ENCODE measurements at regions not wholly inside any gene's neighbourhood (a gene's known extent, or its start where the extent isn't known, plus 50 kb on each side); places are given as distances from the start of the nearest gene placed in this dataset.

GRCh38 chr6:135129136-135129856, 51.8 kb upstream of the MYB start:
- WGBS: 62% methylated on average over 8 of the region's 8 CpGs
- H3K4me1 ChIP-seq (ENCODE audit: control insufficient read depth in 2 of 2, insufficient read depth in 2 of 2, low read length in 2 of 2): peaks cover 28 to 43% of the 10 kb centered on the region in 2 donors
- peaks cover 0 to 2% of the 10 kb centered on the region in 2 donors for H3K36me3 ChIP-seq (ENCODE audit: control insufficient read depth in 2 of 2, insufficient read depth in 2 of 2, low read length in 1 of 2)
- H3K27me3 ChIP-seq (ENCODE audit: control insufficient read depth in 2 of 2, insufficient read depth in 1 of 2, low read length in 1 of 2): no peaks in the 10 kb centered on the region
- peak overlapping the region; percentile 85 to 96 for H3K27ac ChIP-seq (ENCODE audit: low read depth in 1 of 2, low read length in 1 of 2)
- no peak overlapping the region for H3K4me3 ChIP-seq (ENCODE audit: low read length in 2 of 2)
- DNase-seq (ENCODE audit: low read depth in 6 of 9, low spot score in 9 of 9): peak in 4 of 9 donors; percentile 48 to 80 (median 54)
- H3K9me3 ChIP-seq (ENCODE audit: control insufficient read depth in 2 of 2, insufficient read depth in 1 of 2, low read length in 1 of 2): no peaks in the 10 kb centered on the region

GRCh38 chr6:135128268-135128914, 52.7 kb upstream of the MYB start:
- H3K36me3 ChIP-seq (ENCODE audit: control insufficient read depth in 2 of 2, insufficient read depth in 2 of 2, low read length in 1 of 2): peaks cover 0 to 2% of the 10 kb centered on the region in 2 donors
- peak in 1 of 9 donors; percentile 74 for DNase-seq (ENCODE audit: low read depth in 6 of 9, low spot score in 9 of 9)
- peak overlapping the region; percentile 85 to 96 for H3K27ac ChIP-seq (ENCODE audit: low read depth in 1 of 2, low read length in 1 of 2)
- peaks cover 28 to 43% of the 10 kb centered on the region in 2 donors for H3K4me1 ChIP-seq (ENCODE audit: control insufficient read depth in 2 of 2, insufficient read depth in 2 of 2, low read length in 2 of 2)
- H3K9me3 ChIP-seq (ENCODE audit: control insufficient read depth in 2 of 2, insufficient read depth in 1 of 2, low read length in 1 of 2): no peaks in the 10 kb centered on the region
- H3K4me3 ChIP-seq (ENCODE audit: low read length in 2 of 2): no peak overlapping the region
- WGBS: 45% methylated on average over 4 of the region's 4 CpGs
- H3K27me3 ChIP-seq (ENCODE audit: control insufficient read depth in 2 of 2, insufficient read depth in 1 of 2, low read length in 1 of 2): no peaks in the 10 kb centered on the region

DNA sequence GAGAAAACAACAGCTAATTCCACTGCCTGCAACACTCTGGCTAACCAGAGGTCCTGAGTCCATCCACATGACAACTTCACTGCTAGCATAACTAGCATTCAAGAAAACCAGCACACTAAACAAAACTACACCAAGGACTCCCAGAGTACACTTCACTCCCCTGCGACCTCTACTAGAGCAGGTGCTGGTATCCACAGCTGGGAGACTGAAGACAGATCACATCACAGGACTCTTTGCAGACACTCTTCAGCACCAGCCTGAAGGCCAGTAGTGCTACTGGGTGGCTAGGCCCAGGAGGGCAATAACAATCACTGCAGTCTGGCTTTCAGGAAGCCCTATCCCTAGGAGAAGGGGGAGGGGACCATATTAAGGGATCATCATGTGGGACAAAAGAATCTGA, 54.4 kb upstream of the MYB start:
- no peaks in the 10 kb centered on the region for H3K27me3 ChIP-seq (ENCODE audit: control insufficient read depth in 2 of 2, insufficient read depth in 1 of 2, low read length in 1 of 2)
- peak in 5 of 9 donors; percentile 48 to 84 (median 67) for DNase-seq (ENCODE audit: low read depth in 6 of 9, low spot score in 9 of 9)
- H3K9me3 ChIP-seq (ENCODE audit: control insufficient read depth in 2 of 2, insufficient read depth in 1 of 2, low read length in 1 of 2): no peaks in the 10 kb centered on the region
- peaks cover 28 to 41% of the 10 kb centered on the region in 2 donors for H3K4me1 ChIP-seq (ENCODE audit: control insufficient read depth in 2 of 2, insufficient read depth in 2 of 2, low read length in 2 of 2)
- peaks cover 0 to 2% of the 10 kb centered on the region in 2 donors for H3K36me3 ChIP-seq (ENCODE audit: control insufficient read depth in 2 of 2, insufficient read depth in 2 of 2, low read length in 1 of 2)
- WGBS: 39% methylated on average over 1 of the region's 1 CpG
- H3K4me3 ChIP-seq (ENCODE audit: low read length in 2 of 2): no peak overlapping the region
- H3K27ac ChIP-seq (ENCODE audit: low read depth in 1 of 2, low read length in 1 of 2): peak overlapping the region; percentile 80 to 89

- Histone ChIP-seq H3K27me3 (ENCODE audit: control insufficient read depth in 2 of 2, insufficient read depth in 1 of 2, low read length in 1 of 2) (no peaks in the 10 kb centered on the region), H3K4me1 (ENCODE audit: control insufficient read depth in 2 of 2, insufficient read depth in 2 of 2, low read length in 2 of 2) (peaks cover 28 to 41% of the 10 kb centered on the region in 2 donors), H3K27ac (ENCODE audit: low read depth in 1 of 2, low read length in 1 of 2) (peak overlapping the region; percentile 80 to 89), H3K36me3 (ENCODE audit: control insufficient read depth in 2 of 2, insufficient read depth in 2 of 2, low read length in 1 of 2) (peaks cover 0 to 2% of the 10 kb centered on the region in 2 donors), H3K4me3 (ENCODE audit: low read length in 2 of 2) (no peak overlapping the region), H3K9me3 (ENCODE audit: control insufficient read depth in 2 of 2, insufficient read depth in 1 of 2, low read length in 1 of 2) (no peaks in the 10 kb centered on the region)
- DNase-seq (ENCODE audit: low read depth in 6 of 9, low spot score in 9 of 9): no peak
- 96% methylated on average over 2 of the region's 2 CpGs for WGBS
These were observed 55.1 kb upstream of the MYB start for GRCh38 chr6:135126034-135126433.

DNA sequence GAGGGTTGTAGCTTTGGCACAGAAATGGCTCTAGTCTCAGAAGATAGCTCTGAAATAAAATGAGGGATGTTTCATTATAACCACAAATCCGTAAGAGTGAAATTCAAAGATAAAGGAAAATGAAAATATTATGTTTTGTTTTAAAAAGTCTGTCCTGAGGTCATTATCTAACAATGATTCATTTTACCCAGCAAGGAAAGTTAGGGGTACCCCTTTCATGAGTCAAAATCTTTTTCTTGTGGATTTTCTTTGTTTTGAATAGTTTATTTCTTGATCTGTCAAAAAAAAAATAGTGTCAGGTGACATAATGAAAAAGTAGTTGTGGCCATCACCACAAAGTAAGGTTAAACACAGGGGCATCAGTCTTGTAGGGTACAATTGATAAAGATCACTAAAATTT, 59.7 kb upstream of the MYB start:
- Histone ChIP-seq H3K9me3 (ENCODE audit: control insufficient read depth in 2 of 2, insufficient read depth in 1 of 2, low read length in 1 of 2) (no peaks in the 10 kb centered on the region), H3K4me1 (ENCODE audit: control insufficient read depth in 2 of 2, insufficient read depth in 2 of 2, low read length in 2 of 2) (peaks cover 24 to 32% of the 10 kb centered on the region in 2 donors), H3K4me3 (ENCODE audit: low read length in 2 of 2) (no peak overlapping the region), H3K27me3 (ENCODE audit: control insufficient read depth in 2 of 2, insufficient read depth in 1 of 2, low read length in 1 of 2) (no peaks in the 10 kb centered on the region), H3K36me3 (ENCODE audit: control insufficient read depth in 2 of 2, insufficient read depth in 2 of 2, low read length in 1 of 2) (no peaks in the 10 kb centered on the region), H3K27ac (ENCODE audit: low read depth in 1 of 2, low read length in 1 of 2) (no peak overlapping the region)
- WGBS: 94% methylated on average over 1 of the region's 1 CpG
- no peak for DNase-seq (ENCODE audit: low read depth in 6 of 9, low spot score in 9 of 9)

GRCh38 chr6:135118134-135118730, 62.9 kb upstream of the MYB start:
- Histone ChIP-seq H3K9me3 (ENCODE audit: control insufficient read depth in 2 of 2, insufficient read depth in 1 of 2, low read length in 1 of 2) (no peaks in the 10 kb centered on the region), H3K4me3 (ENCODE audit: low read length in 2 of 2) (no peak overlapping the region), H3K4me1 (ENCODE audit: control insufficient read depth in 2 of 2, insufficient read depth in 2 of 2, low read length in 2 of 2) (peaks cover 21 to 33% of the 10 kb centered on the region in 2 donors), H3K36me3 (ENCODE audit: control insufficient read depth in 2 of 2, insufficient read depth in 2 of 2, low read length in 1 of 2) (no peaks in the 10 kb centered on the region), H3K27ac (ENCODE audit: low read depth in 1 of 2, low read length in 1 of 2) (no peak overlapping the region), H3K27me3 (ENCODE audit: control insufficient read depth in 2 of 2, insufficient read depth in 1 of 2, low read length in 1 of 2) (no peaks in the 10 kb centered on the region)
- WGBS: 81% methylated on average over 5 of the region's 5 CpGs
- DNase-seq (ENCODE audit: low read depth in 6 of 9, low spot score in 9 of 9): no peak

GRCh38 chr6:135117413-135117968, 62.9 kb upstream of the HBS1L start:
- Histone ChIP-seq H3K9me3 (ENCODE audit: control insufficient read depth in 2 of 2, insufficient read depth in 1 of 2, low read length in 1 of 2) (no peaks in the 10 kb centered on the region), H3K27ac (ENCODE audit: low read depth in 1 of 2, low read length in 1 of 2) (peak overlapping the region; percentile 36 to 75), H3K4me1 (ENCODE audit: control insufficient read depth in 2 of 2, insufficient read depth in 2 of 2, low read length in 2 of 2) (peaks cover 21 to 30% of the 10 kb centered on the region in 2 donors), H3K4me3 (ENCODE audit: low read length in 2 of 2) (no peak overlapping the region), H3K27me3 (ENCODE audit: control insufficient read depth in 2 of 2, insufficient read depth in 1 of 2, low read length in 1 of 2) (no peaks in the 10 kb centered on the region), H3K36me3 (ENCODE audit: control insufficient read depth in 2 of 2, insufficient read depth in 2 of 2, low read length in 1 of 2) (no peaks in the 10 kb centered on the region)
- 71% methylated on average over 3 of the region's 3 CpGs for WGBS
- DNase-seq (ENCODE audit: low read depth in 6 of 9, low spot score in 9 of 9): peak in 1 of 9 donors; percentile 59

DNA sequence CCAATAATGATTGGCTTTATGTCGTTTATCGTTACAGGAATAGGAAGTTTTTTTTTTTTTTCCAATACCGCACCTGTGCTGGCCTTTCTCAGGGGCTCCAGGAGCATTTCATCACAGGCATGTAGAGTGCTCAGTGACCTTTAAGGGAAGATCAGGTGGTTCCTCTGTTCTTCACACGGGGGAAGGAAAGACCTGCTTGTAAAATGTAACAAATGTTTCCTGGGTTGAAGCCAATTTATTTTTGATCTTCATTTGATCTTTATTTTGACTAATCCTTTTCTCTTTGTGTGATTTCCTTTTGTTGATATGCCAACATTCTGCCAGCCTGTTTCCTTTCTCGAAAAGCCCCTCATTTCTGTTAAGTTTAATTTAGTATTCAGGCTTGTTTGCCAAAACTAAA, 61.9 kb upstream of the HBS1L start:
- Histone ChIP-seq H3K27ac (ENCODE audit: low read depth in 1 of 2, low read length in 1 of 2) (peak overlapping the region; percentile 61 to 75), H3K9me3 (ENCODE audit: control insufficient read depth in 2 of 2, insufficient read depth in 1 of 2, low read length in 1 of 2) (no peaks in the 10 kb centered on the region), H3K4me3 (ENCODE audit: low read length in 2 of 2) (no peak overlapping the region), H3K4me1 (ENCODE audit: control insufficient read depth in 2 of 2, insufficient read depth in 2 of 2, low read length in 2 of 2) (peaks cover 21 to 30% of the 10 kb centered on the region in 2 donors), H3K36me3 (ENCODE audit: control insufficient read depth in 2 of 2, insufficient read depth in 2 of 2, low read length in 1 of 2) (no peaks in the 10 kb centered on the region), H3K27me3 (ENCODE audit: control insufficient read depth in 2 of 2, insufficient read depth in 1 of 2, low read length in 1 of 2) (no peaks in the 10 kb centered on the region)
- peak in 1 of 9 donors; percentile 72 for DNase-seq (ENCODE audit: low read depth in 6 of 9, low spot score in 9 of 9)
- 5% methylated on average over 5 of the region's 5 CpGs for WGBS

DNA sequence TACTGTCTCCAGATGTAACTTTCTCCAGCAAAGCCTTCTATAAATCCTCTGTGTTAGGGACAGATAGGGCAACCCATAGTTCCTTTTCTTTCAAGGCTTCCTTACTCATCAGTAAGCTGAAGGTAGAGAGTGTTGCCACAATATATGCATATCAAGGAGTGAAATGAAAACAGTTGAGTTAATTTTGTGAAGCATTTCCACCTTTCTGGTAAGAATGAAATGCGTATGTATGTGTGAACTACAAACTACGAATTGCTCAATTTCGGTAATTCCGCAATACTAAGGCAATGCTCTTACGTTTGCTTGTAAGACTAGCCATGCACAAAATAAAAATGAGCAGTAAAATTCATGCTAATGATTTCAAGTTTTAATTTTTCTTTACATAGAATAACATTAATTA, 61.2 kb upstream of the HBS1L start:
- WGBS: 92% methylated on average over 5 of the region's 5 CpGs
- Histone ChIP-seq H3K4me3 (ENCODE audit: low read length in 2 of 2) (no peak overlapping the region), H3K4me1 (ENCODE audit: control insufficient read depth in 2 of 2, insufficient read depth in 2 of 2, low read length in 2 of 2) (peaks cover 21 to 30% of the 10 kb centered on the region in 2 donors), H3K36me3 (ENCODE audit: control insufficient read depth in 2 of 2, insufficient read depth in 2 of 2, low read length in 1 of 2) (no peaks in the 10 kb centered on the region), H3K27ac (ENCODE audit: low read depth in 1 of 2, low read length in 1 of 2) (peak overlapping the region in 1 of 2 donors; percentile 75), H3K9me3 (ENCODE audit: control insufficient read depth in 2 of 2, insufficient read depth in 1 of 2, low read length in 1 of 2) (no peaks in the 10 kb centered on the region), H3K27me3 (ENCODE audit: control insufficient read depth in 2 of 2, insufficient read depth in 1 of 2, low read length in 1 of 2) (no peaks in the 10 kb centered on the region)
- no peak for DNase-seq (ENCODE audit: low read depth in 6 of 9, low spot score in 9 of 9)

All from thymus (tissue), 11 donors.